KMS-11 (cell line): ENCODE measurements at regions not wholly inside any gene's neighbourhood (a gene's known extent, or its start where the extent isn't known, plus 50 kb on each side); places are given as distances from the start of the nearest gene placed in this dataset.

ENCODE experiments used
- H2AFZ ChIP-seq: fragments of 200-600 bp; sonication (generic); 2 replicates; pipeline ENCODE4 v1.6.1; 2016; ENCODE audit warnings: antibody characterized with exemption, mixed run types, low read depth
- H3K27ac ChIP-seq: fragments of 200-600 bp; sonication (generic); 2 replicates; pipeline ENCODE4 v1.6.1; 2016; ENCODE audit warnings: mild to moderate bottlenecking, mixed run types
- H3K27me3 ChIP-seq: fragments of 200-600 bp; sonication (generic); 2 replicates; pipeline ENCODE4 v1.6.1; 2017; ENCODE audit warnings: mild to moderate bottlenecking, low read depth, mixed run types, moderate library complexity; ENCODE audit not compliant: insufficient read depth
- H3K36me3 ChIP-seq: fragments of 200-600 bp; sonication (generic); 2 replicates; pipeline ENCODE4 v1.6.1; 2017; ENCODE audit warnings: mild to moderate bottlenecking, mixed run types; ENCODE audit not compliant: insufficient read depth
- H3K4me1 ChIP-seq: fragments of 200-600 bp; sonication (generic); 2 replicates; pipeline ENCODE4 v1.6.1; 2016; ENCODE audit warnings: mild to moderate bottlenecking, low read depth, mixed run types; ENCODE audit not compliant: poor library complexity, severe bottlenecking
- H3K4me2 ChIP-seq: fragments of 200-600 bp; sonication (generic); 2 replicates; pipeline ENCODE4 v1.7.0; 2016; ENCODE audit warnings: mild to moderate bottlenecking, mixed run types
- H3K4me3 ChIP-seq: fragments of 200-600 bp; sonication (generic); IDR thresholded peaks from 2 replicates; pipeline ENCODE4 v1.6.1; 2017; ENCODE audit warnings: low read depth, low read length, mixed read lengths; ENCODE audit not compliant: insufficient read depth
- H3K79me2 ChIP-seq: fragments of 200-600 bp; sonication (generic); 2 replicates; pipeline ENCODE4 v1.6.1; 2016; ENCODE audit warnings: low read depth, mixed run types; ENCODE audit not compliant: insufficient read depth
- H3K9ac ChIP-seq: fragments of 200-600 bp; sonication (generic); 2 replicates; pipeline ENCODE4 v1.6.1; 2016; ENCODE audit warnings: mild to moderate bottlenecking, mixed run types
- H4K20me1 ChIP-seq: fragments of 200-600 bp; sonication (generic); 2 replicates; pipeline ENCODE4 v1.6.1; 2016; ENCODE audit warnings: mild to moderate bottlenecking, mixed run types; ENCODE audit not compliant: insufficient read depth
- TF ChIP-seq, protein P1 (sequence below): fragments of 200-600 bp; sonication (generic); conservative IDR thresholded peaks from 2 replicates; pipeline ENCODE4 v1.6.1; 2017; ENCODE audit warnings: low read depth, mild to moderate bottlenecking, antibody characterized with exemption, low read length, moderate library complexity, mixed read lengths

DNA sequence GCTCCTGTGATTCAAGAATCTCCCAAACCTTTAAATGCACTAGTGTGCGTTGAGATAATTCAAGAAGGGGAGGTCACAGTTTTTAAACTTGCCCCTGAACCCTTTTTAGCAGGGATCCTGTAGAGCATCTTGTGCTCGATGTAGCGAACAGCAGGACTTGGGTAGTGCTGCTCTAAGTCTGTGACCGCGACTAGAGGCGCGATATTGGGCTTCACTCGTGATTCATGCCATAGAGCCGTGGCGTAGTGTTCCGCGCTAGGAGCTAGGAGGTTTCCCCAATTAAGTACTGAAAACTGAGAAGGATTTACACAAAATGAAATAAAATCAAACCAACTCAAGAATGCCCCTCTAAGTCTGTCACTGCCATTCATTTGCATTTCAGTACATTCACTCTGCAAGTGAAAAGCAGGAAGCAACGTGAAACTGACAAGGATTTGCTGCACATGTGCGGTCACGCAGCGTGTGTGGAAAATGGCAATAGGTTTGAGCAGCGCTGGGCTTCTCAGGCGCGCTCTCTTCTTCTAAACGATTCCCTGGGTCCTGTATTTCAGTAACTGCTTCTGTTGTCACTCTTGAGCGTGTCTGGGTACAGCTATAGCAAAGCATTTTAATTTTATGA lies 1135.9 kb upstream of the WWC1 start:
- TF ChIP-seq, protein P1, sequence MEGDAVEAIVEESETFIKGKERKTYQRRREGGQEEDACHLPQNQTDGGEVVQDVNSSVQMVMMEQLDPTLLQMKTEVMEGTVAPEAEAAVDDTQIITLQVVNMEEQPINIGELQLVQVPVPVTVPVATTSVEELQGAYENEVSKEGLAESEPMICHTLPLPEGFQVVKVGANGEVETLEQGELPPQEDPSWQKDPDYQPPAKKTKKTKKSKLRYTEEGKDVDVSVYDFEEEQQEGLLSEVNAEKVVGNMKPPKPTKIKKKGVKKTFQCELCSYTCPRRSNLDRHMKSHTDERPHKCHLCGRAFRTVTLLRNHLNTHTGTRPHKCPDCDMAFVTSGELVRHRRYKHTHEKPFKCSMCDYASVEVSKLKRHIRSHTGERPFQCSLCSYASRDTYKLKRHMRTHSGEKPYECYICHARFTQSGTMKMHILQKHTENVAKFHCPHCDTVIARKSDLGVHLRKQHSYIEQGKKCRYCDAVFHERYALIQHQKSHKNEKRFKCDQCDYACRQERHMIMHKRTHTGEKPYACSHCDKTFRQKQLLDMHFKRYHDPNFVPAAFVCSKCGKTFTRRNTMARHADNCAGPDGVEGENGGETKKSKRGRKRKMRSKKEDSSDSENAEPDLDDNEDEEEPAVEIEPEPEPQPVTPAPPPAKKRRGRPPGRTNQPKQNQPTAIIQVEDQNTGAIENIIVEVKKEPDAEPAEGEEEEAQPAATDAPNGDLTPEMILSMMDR: no peak
- Histone ChIP-seq H3K4me2 (no peak overlapping the region), H3K27me3 (no peaks in the 10 kb centered on the region), H3K27ac (no peak overlapping the region), H3K4me1 (no peaks in the 10 kb centered on the region), H3K36me3 (no peaks in the 10 kb centered on the region), H2AFZ (no peak overlapping the region), H3K79me2 (no peaks in the 10 kb centered on the region), H3K9ac (no peak overlapping the region), H3K4me3 (no peak overlapping the region), H4K20me1 (no peaks in the 10 kb centered on the region)

DNA sequence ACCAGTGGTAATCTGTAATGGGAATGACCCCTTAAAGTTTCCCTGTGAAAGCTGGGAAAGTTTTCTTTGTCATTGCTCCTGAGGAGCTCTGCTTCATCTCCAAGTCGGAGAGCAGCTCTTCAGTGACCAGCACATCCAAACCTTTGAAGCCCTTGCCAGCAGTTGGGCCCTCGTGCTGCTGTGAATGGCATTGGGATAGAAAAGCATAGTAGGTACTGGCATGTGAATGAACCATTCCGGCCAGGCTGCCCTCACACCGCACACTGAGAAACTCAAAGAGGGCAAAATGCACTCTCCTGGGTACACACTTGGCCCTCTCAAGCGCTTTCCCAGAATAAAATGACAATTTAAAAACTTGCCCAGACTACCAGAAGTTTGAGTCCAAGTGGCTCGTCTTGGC lies 1135.0 kb upstream of the WWC1 start:
- Histone ChIP-seq H4K20me1 (no peaks in the 10 kb centered on the region), H3K36me3 (no peaks in the 10 kb centered on the region), H3K27ac (no peak overlapping the region), H3K27me3 (no peaks in the 10 kb centered on the region), H3K79me2 (no peaks in the 10 kb centered on the region), H2AFZ (no peak overlapping the region), H3K4me2 (no peak overlapping the region), H3K4me3 (no peak overlapping the region), H3K4me1 (no peaks in the 10 kb centered on the region), H3K9ac (no peak overlapping the region)
- TF ChIP-seq, protein P1: no peak

DNA sequence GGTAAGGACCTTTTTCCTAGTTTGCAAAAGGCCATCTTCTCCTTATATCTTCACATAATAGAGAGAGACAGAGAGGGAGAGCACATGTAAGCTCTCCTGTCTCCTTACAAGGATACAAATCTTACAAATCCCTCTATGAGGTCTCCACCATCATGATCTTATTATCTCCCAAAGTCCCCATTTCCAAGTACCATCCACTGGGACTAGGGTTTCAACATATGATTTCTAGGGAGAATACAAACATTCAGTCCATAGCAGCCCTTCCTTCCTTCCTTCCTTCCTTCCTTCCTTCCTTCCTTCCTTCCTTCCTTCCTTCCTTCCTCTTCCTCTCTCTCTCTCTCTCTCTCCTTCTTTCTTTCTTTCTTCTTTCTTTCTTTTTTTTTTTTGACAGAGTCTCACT lies 1132.9 kb upstream of the WWC1 start:
- H3K9ac ChIP-seq: no peak overlapping the region
- H3K4me3 ChIP-seq: no peak overlapping the region
- H4K20me1 ChIP-seq: no peaks in the 10 kb centered on the region
- TF ChIP-seq, protein P1: no peak
- H3K79me2 ChIP-seq: no peaks in the 10 kb centered on the region
- no peak overlapping the region for H3K4me2 ChIP-seq
- no peaks in the 10 kb centered on the region for H3K4me1 ChIP-seq
- H3K36me3 ChIP-seq: no peaks in the 10 kb centered on the region
- no peak overlapping the region for H3K27ac ChIP-seq
- H3K27me3 ChIP-seq: no peaks in the 10 kb centered on the region
- H2AFZ ChIP-seq: no peak overlapping the region

DNA sequence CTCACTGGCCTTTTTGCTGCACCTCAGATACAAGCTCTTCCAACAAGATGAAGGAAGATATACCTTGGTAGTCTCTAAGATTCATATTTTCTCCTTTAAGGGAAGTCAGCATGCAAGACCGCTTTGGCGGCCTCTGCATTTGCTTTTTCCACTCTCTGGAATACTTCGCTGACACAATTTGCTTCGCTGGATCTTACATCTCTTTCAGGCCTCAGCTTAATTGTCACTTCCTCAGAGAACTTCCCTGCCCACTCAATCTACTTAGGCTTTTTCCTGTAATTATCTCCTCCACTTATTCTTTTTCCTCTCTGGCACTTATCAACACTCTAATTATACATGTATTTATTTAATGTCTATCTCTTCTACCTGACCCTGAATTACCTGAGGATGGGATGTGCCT lies 1131.1 kb upstream of the WWC1 start:
- no peak overlapping the region for H3K9ac ChIP-seq
- H3K79me2 ChIP-seq: no peaks in the 10 kb centered on the region
- TF ChIP-seq, protein P1: no peak
- no peak overlapping the region for H3K4me2 ChIP-seq
- no peaks in the 10 kb centered on the region for H4K20me1 ChIP-seq
- H3K27ac ChIP-seq: no peak overlapping the region
- no peak overlapping the region for H2AFZ ChIP-seq
- no peaks in the 10 kb centered on the region for H3K36me3 ChIP-seq
- no peaks in the 10 kb centered on the region for H3K4me1 ChIP-seq
- H3K4me3 ChIP-seq: no peak overlapping the region
- H3K27me3 ChIP-seq: no peaks in the 10 kb centered on the region
